SK-MEL-5 (cell line): ENCODE measurements at regions not wholly inside any gene's neighbourhood (a gene's known extent, or its start where the extent isn't known, plus 50 kb on each side); places are given as distances from the start of the nearest gene placed in this dataset.

ENCODE experiments used
- DNase-seq: peaks from one replicate; pipeline ENCODE4 v3.0.0-alpha.2; 2016; ENCODE audit warnings: low read depth, low spot score
- in situ Hi-C: cut with HindIII; loops from 2 replicates; pipeline ENCODE4 v1.10.0; 2016; ENCODE audit warnings: low sequenced_read_pairs, high pct_unique_total_duplicates, low pct_unique_long_range_greater_than_20kb

DNA sequence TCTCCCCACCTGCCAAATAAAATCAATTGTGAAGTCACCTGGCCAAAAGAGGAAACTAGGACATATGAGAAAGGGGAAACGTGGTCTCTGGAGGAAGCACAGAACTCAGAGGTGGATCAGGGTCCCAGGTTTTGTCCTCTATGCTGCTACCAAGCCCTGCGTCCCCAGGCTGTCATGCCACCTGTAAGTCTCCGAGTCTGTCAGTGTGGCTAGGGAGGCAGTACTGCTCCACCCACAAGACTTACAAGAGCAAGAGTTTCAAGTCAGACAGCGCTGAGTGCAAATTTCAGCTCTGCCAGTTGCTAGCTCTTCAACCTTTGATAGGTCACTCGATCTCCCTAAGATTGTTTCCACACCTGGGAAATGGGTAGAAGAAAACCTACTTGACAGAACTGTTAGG, 98.6 kb downstream of the C1QL2 start:
- no peak for DNase-seq
- in situ Hi-C loops, result no loop called here

DNA sequence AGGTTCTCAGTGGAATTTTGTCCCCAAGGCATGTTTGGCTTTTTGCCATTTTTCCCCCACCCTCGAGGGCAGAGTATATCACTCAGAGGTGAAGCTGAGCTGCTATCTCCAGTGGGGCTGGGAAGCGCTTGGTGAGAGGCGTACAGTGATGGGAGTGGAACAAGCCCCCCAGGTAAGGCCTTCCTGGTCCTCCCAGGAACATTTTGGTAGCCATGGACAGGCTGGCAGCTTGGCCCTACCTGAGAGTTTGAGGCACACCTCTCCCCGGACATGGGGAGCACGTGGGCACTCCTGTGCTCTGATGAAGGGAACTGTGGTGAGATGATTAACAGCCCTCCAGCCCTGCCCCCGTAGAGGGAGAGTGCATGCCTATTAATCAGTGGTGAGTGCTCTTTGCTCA, 99.3 kb downstream of the C1QL2 start:
- DNase-seq, result no peak
- in situ Hi-C loops, result no loop called here

DNA sequence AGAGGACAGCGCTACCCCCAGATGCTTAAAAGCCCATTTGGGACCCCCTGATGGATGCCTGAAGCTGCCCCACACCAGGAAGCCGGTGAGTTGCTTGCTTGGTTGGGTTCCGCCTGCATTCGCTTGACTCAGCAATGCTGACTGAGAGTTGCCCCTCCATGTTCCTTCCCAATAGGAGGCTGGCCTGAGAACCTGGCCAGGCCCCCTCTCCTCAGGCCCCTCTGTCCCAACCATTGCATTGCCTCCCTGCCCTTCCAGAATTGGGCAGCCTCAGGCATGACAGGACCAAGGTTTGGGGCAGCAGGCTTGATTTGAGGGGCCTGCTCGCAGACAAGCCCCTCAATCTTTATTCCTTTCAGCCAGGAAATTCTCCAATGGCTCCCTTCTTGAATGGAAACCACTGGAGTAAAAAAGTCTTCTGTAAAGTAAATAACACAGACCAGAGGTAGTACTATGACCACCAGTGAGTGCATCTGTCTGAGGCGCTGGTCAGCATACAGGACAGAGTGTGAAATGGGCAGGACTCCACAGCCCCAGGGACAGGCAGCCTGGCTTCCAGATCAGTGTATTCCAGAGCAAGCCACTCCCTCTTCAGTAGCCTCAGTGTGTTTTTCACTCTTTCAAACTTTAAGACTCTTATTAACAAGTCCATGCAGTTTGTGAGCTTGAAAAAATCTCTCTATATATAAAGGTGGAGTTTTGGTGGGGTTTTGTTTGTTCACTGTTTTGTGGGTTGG, 104.7 kb downstream of the C1QL2 start:
- in situ Hi-C loops, result no loop called here
- DNase-seq, result no peak

DNA sequence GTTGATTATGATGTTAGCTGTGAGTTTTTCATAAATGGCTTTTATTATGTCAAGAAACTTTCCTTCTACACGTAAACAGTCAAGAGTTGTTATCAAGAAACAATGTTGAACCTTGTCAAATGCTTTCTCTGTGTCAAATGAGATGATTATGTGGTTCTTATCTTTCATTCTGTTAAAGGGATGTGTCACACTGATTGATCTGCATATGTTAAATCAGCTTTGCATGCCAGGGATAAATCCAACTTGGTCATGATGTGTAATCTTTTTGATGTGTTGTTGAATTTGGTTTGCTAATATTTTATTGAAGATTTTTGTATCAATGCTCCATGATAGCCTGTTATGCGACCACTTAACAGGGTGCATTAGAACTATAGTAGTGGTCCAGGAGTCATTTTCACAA, 107.3 kb downstream of the C1QL2 start:
- no peak for DNase-seq
- in situ Hi-C loops, result no loop called here

DNA sequence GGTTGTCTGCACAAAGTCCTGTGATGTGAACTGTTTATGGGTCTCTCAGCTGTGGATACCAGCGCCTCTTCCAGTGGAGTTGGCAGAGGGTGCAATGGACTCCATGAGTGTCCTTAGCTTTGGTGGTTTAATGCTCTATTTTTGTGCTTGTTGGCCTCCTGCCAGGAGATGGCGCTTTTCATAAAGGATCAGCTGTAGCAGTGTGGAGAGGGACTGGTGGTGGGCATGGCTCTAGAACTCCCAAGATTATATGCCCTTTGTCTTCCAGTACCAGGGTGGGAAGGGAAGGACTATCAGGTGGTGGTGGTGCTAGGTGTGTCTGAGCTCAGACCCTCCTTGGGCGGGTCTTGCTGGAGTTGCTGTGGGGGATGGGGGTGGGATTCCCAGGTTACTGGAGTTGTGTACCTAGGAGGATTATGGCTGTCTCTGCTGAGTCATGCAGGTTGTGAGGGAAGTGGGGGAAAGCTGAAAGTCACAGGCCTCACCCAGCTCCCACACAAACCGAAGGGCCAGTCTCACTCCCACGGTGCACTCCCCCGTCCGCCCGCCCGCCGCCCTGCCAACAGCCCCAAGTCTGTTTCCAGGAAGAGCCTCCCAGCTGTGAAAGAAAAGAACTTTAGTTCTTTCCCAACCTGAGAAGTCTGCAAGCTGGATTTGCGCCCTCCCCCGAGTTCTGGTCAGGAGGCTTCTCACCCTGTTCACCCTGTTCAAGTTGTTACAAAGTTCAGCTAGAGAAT, 108.1 kb downstream of the MARCO start:
- DNase-seq, result peak; percentile 41
- in situ Hi-C loops, result no loop called here
